HCT116 (cell line): ENCODE measurements at regions not wholly inside any gene's neighbourhood (a gene's known extent, or its start where the extent isn't known, plus 50 kb on each side); places are given as distances from the start of the nearest gene placed in this dataset.

Experiments used
- ATAC-seq: fragments of 200-7000 bp; cut with Tn5 transposase; 2 replicates; pipeline ENCODE4 v1.9.1; 2020; ENCODE audit warnings: mild to moderate bottlenecking, moderate library complexity
- BruUV-seq: library from RNA; stranded (reverse); fragments of 400-500 nt; replicated peaks from 2 replicates; lab custom pipeline; 2021; lab: Mats Ljungman, UMichigan
- CTCF ChIA-PET: fragments of 300-600 bp; sonication (Branson Sonifier 250); formaldehyde crosslinking; loops from one replicate; lab custom pipeline; 2021; ENCODE audit warnings: antibody characterized with exemption; lab: Charles Lee
- POLR2A ChIA-PET: fragments of 300-600, 350-600 bp; sonication (Branson Sonifier 250); formaldehyde crosslinking; loops from one replicate; lab custom pipeline; 2021; ENCODE audit warnings: antibody characterized with exemption; lab: Charles Lee
- RAD21 ChIA-PET, 2 experiments: fragments of 300-600 bp; sonication (Branson Sonifier 250); formaldehyde crosslinking; loops; one replicate each; lab custom pipeline; 2023; ENCODE audit warnings: low total read pairs in 2 of 2; ENCODE audit not compliant: uncharacterized antibody in 2 of 2, unreplicated experiment in 2 of 2, low non-redundant PET in 1 of 2; lab: Charles Lee
- DNase-seq: peaks from one replicate; pipeline ENCODE4 v3.0.0-alpha.2; 2010; ENCODE audit warnings: low read depth, low spot score
- H2AFZ ChIP-seq: fragments of 200-600 bp; shearing (Covaris generic), sonication (generic); 2 replicates; pipeline ENCODE4 v1.6.1; 2017; ENCODE audit warnings: low read depth, mixed run types, mixed read lengths, antibody characterized with exemption, low read length; ENCODE audit not compliant: poor library complexity, severe bottlenecking
- H3K27ac ChIP-seq: 2 replicates; pipeline ENCODE4 v1.5.1; 2012; ENCODE audit warnings: low read depth, low read length
- H3K27me3 ChIP-seq: fragments of 200-600 bp; sonication (generic); 2 replicates; pipeline ENCODE4 v1.6.1; 2016; ENCODE audit warnings: mixed run types, low read length, mixed read lengths; ENCODE audit not compliant: insufficient read depth
- H3K36me3 ChIP-seq, 2 experiments: fragments of 200-500 bp in 1 of 2; fragments of 200-600 bp in 1 of 2; sonication (Bioruptor generic) in 1 of 2; sonication (generic) in 1 of 2; 2 replicates each; pipeline versions ENCODE4 v1.5.1 to v1.6.1; 2014 to 2016; ENCODE audit warnings: low read length in 2 of 2, inconsistent platforms in 1 of 2, mixed read lengths in 1 of 2, mixed run types in 1 of 2; ENCODE audit not compliant: insufficient read depth in 2 of 2, control insufficient read depth in 1 of 2
- H3K4me1 ChIP-seq, 2 experiments: fragments of 200-600 bp in 1 of 2; sonication (generic) in 1 of 2; 2 replicates each; pipeline versions ENCODE4 v1.5.1 to v1.6.1; 2012 to 2017; ENCODE audit warnings: low read length in 2 of 2, inconsistent platforms in 1 of 2, mild to moderate bottlenecking in 1 of 2, mixed read lengths in 1 of 2, mixed run types in 1 of 2, moderate library complexity in 1 of 2; ENCODE audit not compliant: insufficient read depth in 2 of 2, control insufficient read depth in 1 of 2
- H3K4me2 ChIP-seq: fragments of 200-600 bp; sonication (generic); 2 replicates; pipeline ENCODE4 v1.6.1; 2017; ENCODE audit warnings: mixed run types, low read length, mixed read lengths
- H3K4me3 ChIP-seq, 2 experiments: fragments of 200-600 bp in 1 of 2; sonication (generic) in 1 of 2; replicated peaks in 1 of 2; 2 replicates each; pipeline ENCODE4 v1.5.1; 2011 to 2016; ENCODE audit warnings: low read length in 2 of 2, control low read depth in 1 of 2, low read depth in 1 of 2, mild to moderate bottlenecking in 1 of 2, mixed read lengths in 1 of 2, mixed run types in 1 of 2
- H3K79me2 ChIP-seq: fragments of 200-600 bp; sonication (generic); 2 replicates; pipeline ENCODE4 v1.6.1; 2017; ENCODE audit warnings: mild to moderate bottlenecking, mixed run types, low read length, moderate library complexity, mixed read lengths; ENCODE audit not compliant: insufficient read depth
- H3K9ac ChIP-seq: fragments of 200-600 bp; sonication (generic); 2 replicates; pipeline ENCODE4 v1.6.1; 2016; ENCODE audit warnings: low read length, mixed read lengths
- H3K9me2 ChIP-seq: fragments of 200-600 bp; sonication (generic), shearing (Covaris generic); 2 replicates; pipeline ENCODE4 v1.6.1; 2017; ENCODE audit warnings: mixed run types, mild to moderate bottlenecking, moderate library complexity; ENCODE audit not compliant: insufficient read depth
- H3K9me3 ChIP-seq, 2 experiments: fragments of 200-500 bp in 1 of 2; fragments of 200-600 bp in 1 of 2; sonication (Bioruptor generic) in 1 of 2; sonication (generic) in 1 of 2; 2 replicates each; pipeline ENCODE4 v1.6.1; 2014 to 2017; ENCODE audit warnings: low read length in 2 of 2, mixed read lengths in 2 of 2, inconsistent platforms in 1 of 2, low read depth in 1 of 2, mild to moderate bottlenecking in 1 of 2, mixed run types in 1 of 2, moderate library complexity in 1 of 2; ENCODE audit not compliant: control insufficient read depth in 1 of 2, insufficient read depth in 1 of 2
- H4K20me1 ChIP-seq: fragments of 200-600 bp; sonication (generic), shearing (Covaris generic); 2 replicates; pipeline ENCODE4 v1.6.1; 2017; ENCODE audit warnings: mixed run types, mild to moderate bottlenecking, moderate library complexity; ENCODE audit not compliant: insufficient read depth
- ATF3 ChIP-seq: IDR thresholded peaks from 2 replicates; pipeline ENCODE4 v1.6.1; 2012
- CBX3 ChIP-seq: IDR thresholded peaks from 2 replicates; pipeline ENCODE4 v1.6.1; 2012; ENCODE audit warnings: low read depth
- CEBPB ChIP-seq: IDR thresholded peaks from 2 replicates; pipeline ENCODE4 v1.6.1; 2012; ENCODE audit warnings: low read depth
- EZH2phosphoT487 ChIP-seq: fragments of 200-600 bp; IDR thresholded peaks from 2 replicates; pipeline ENCODE4 v1.6.1; 2018; ENCODE audit warnings: antibody characterized with exemption, borderline replicate concordance
- FOSL1 ChIP-seq: IDR thresholded peaks from 2 replicates; pipeline ENCODE4 v1.6.1; 2012; ENCODE audit warnings: low read depth
- JUND ChIP-seq: IDR thresholded peaks from 2 replicates; pipeline ENCODE4 v1.6.1; 2012
- MAX ChIP-seq: IDR thresholded peaks from 2 replicates; pipeline ENCODE4 v1.6.1; 2012
- POLR2A ChIP-seq: IDR thresholded peaks from 2 replicates; pipeline ENCODE4 v1.7.0; 2011; ENCODE audit warnings: borderline replicate concordance; ENCODE audit not compliant: insufficient read depth, insufficient read length; ENCODE audit errors: extremely low read depth
- RAD21 ChIP-seq: IDR thresholded peaks from 2 replicates; pipeline ENCODE4 v1.6.1; 2012; ENCODE audit warnings: low read depth, mild to moderate bottlenecking
- REST ChIP-seq: IDR thresholded peaks from 2 replicates; pipeline ENCODE4 v1.6.1; 2012; ENCODE audit warnings: low read depth
- SIN3A ChIP-seq: IDR thresholded peaks from 2 replicates; pipeline ENCODE4 v1.6.1; 2012; ENCODE audit warnings: low read depth
- SP1 ChIP-seq: IDR thresholded peaks from 2 replicates; pipeline ENCODE4 v1.6.1; 2012; ENCODE audit warnings: low read depth
- ZBTB33 ChIP-seq: IDR thresholded peaks from 2 replicates; pipeline ENCODE4 v1.6.1; 2011; ENCODE audit warnings: mild to moderate bottlenecking, low read length, moderate library complexity; ENCODE audit not compliant: insufficient replicate concordance; ENCODE audit errors: extremely low read depth
- ZFX ChIP-seq: fragments of 450-650 bp; IDR thresholded peaks from 2 replicates; pipeline ENCODE4 v1.6.1; 2017
- intact Hi-C: fragments of 100-400 bp; cut with micrococcal nuclease; formaldehyde crosslinking; loops from 2 replicates; pipeline ENCODE4 v1.10.0; 2022

GRCh38 chr1:228807904-228808605, 72.8 kb downstream of the RHOU start:
- Histone ChIP-seq H4K20me1 (no peaks in the 10 kb centered on the region), H3K9me2 (no peaks in the 10 kb centered on the region), H3K27ac (no peak overlapping the region)
- TF ChIP-seq RAD21 (no peak), ZFX (no peak), EZH2phosphoT487 (no peak), CBX3 (no peak), POLR2A (no peak)
- TF ChIP-seq, all 23 proteins: peak for 0
- Histone ChIP-seq H3K4me1 (peaks cover 6 to 11% of the 10 kb centered on the region in 2 experiments), H2AFZ (no peak overlapping the region), H3K36me3 (no peaks in the 10 kb centered on the region), H3K4me2 (no peak overlapping the region), H3K9ac (no peak overlapping the region), H3K9me3 (no peaks in the 10 kb centered on the region), H3K79me2 (no peaks in the 10 kb centered on the region), H3K4me3 (no peak overlapping the region), H3K27me3 (0 out of 2 replicates have a peak, but pooled peaks cover 3% of the 10 kb centered on the region)
- POLR2A ChIA-PET: no interaction called here
- BruUV-seq: no TSS peak
- RAD21 ChIA-PET: no interaction called here
- no peak for ATAC-seq
- no peak for DNase-seq
- CTCF ChIA-PET: no interaction called here
- intact Hi-C loops: no loop called here

GRCh38 chr1:228809621-228810394, 74.5 kb downstream of the RHOU start:
- Histone ChIP-seq H3K9ac (no peak overlapping the region), H3K4me1 (peaks cover 6 to 11% of the 10 kb centered on the region in 2 experiments), H3K36me3 (no peaks in the 10 kb centered on the region), H2AFZ (no peak overlapping the region), H3K4me2 (peak overlapping the region; percentile 13), H4K20me1 (no peaks in the 10 kb centered on the region), H3K79me2 (no peaks in the 10 kb centered on the region), H3K4me3 (no peak overlapping the region), H3K27me3 (0 out of 2 replicates have a peak, but pooled peaks cover 2% of the 10 kb centered on the region), H3K9me3 (no peaks in the 10 kb centered on the region), H3K9me2 (no peaks in the 10 kb centered on the region), H3K27ac (no peak overlapping the region)
- no TSS peak for BruUV-seq
- ATAC-seq: peak; percentile 44; the same call in 1 of the 2 replicates
- RAD21 ChIA-PET: no interaction called here
- CTCF ChIA-PET: no interaction called here
- intact Hi-C loops: no loop called here
- POLR2A ChIA-PET: no interaction called here
- no peak for DNase-seq
- TF ChIP-seq ZFX (no peak), ATF3 (no peak), ZBTB33 (no peak), SP1 (no peak), MAX (no peak), CEBPB (no peak), JUND (no peak), CBX3 (no peak), FOSL1 (no peak), SIN3A (no peak), REST (no peak)
